GM23248 (cell line): ENCODE measurements at regions not wholly inside any gene's neighbourhood (a gene's known extent, or its start where the extent isn't known, plus 50 kb on each side); places are given as distances from the start of the nearest gene placed in this dataset.

ENCODE experiments used
- DNase-seq: peaks from one replicate; pipeline ENCODE4 v3.0.0-alpha.2; 2015
- H2AFZ ChIP-seq: fragments of 200-600 bp; sonication (generic); 2 replicates; pipeline ENCODE4 v1.6.1; 2016; ENCODE audit warnings: antibody characterized with exemption
- H3F3A ChIP-seq: fragments of 200-600 bp; sonication (generic); 2 replicates; pipeline ENCODE4 v1.6.1; 2016; ENCODE audit warnings: mild to moderate bottlenecking, antibody characterized with exemption, mixed run types; ENCODE audit not compliant: insufficient read depth
- H3K27ac ChIP-seq: fragments of 200-600 bp; sonication (generic); 2 replicates; pipeline ENCODE4 v1.5.1; 2016; ENCODE audit warnings: mild to moderate bottlenecking
- H3K27me3 ChIP-seq: fragments of 200-600 bp; sonication (generic); replicated peaks from 2 replicates; pipeline ENCODE4 v1.6.1; 2016; ENCODE audit warnings: mild to moderate bottlenecking; ENCODE audit not compliant: insufficient read depth
- H3K36me3 ChIP-seq: fragments of 200-600 bp; sonication (generic); 2 replicates; pipeline ENCODE4 v1.6.1; 2016; ENCODE audit warnings: low read depth, mild to moderate bottlenecking
- H3K4me1 ChIP-seq: fragments of 200-600 bp; sonication (generic); 2 replicates; pipeline ENCODE4 v1.6.1; 2016; ENCODE audit warnings: mild to moderate bottlenecking; ENCODE audit not compliant: insufficient read depth
- H3K4me2 ChIP-seq: fragments of 200-600 bp; sonication (generic); one replicate; pipeline ENCODE4 v1.6.1; 2016; ENCODE audit warnings: mild to moderate bottlenecking; ENCODE audit not compliant: unreplicated experiment
- H3K4me3 ChIP-seq: fragments of 200-600 bp; sonication (generic); 2 replicates; pipeline ENCODE4 v1.5.1; 2016; ENCODE audit warnings: mild to moderate bottlenecking
- H3K79me2 ChIP-seq: fragments of 200-600 bp; sonication (generic); 2 replicates; pipeline ENCODE4 v1.6.1; 2016; ENCODE audit warnings: mild to moderate bottlenecking; ENCODE audit not compliant: insufficient read depth
- H3K9ac ChIP-seq: fragments of 200-600 bp; sonication (generic); 2 replicates; pipeline ENCODE4 v1.6.1; 2016; ENCODE audit warnings: mild to moderate bottlenecking
- H3K9me2 ChIP-seq: fragments of 200-600 bp; sonication (generic); 2 replicates; pipeline ENCODE4 v1.6.1; 2016; ENCODE audit warnings: mixed run types, mild to moderate bottlenecking, moderate library complexity; ENCODE audit not compliant: insufficient read depth
- H3K9me3 ChIP-seq: fragments of 200-600 bp; sonication (generic); one replicate; pipeline ENCODE4 v1.6.1; 2017; ENCODE audit warnings: low read depth
- H4K20me1 ChIP-seq: fragments of 200-600 bp; sonication (generic); 2 replicates; pipeline ENCODE4 v1.6.0; 2016; ENCODE audit not compliant: insufficient read depth
- EZH2 ChIP-seq: fragments of 200-600 bp; sonication (generic); IDR thresholded peaks from 2 replicates; pipeline ENCODE4 v1.6.1; 2018; ENCODE audit warnings: antibody characterized with exemption, mild to moderate bottlenecking; ENCODE audit not compliant: insufficient read depth, poor library complexity, severe bottlenecking
- EZH2phosphoT487 ChIP-seq: fragments of 200-600 bp; sonication (generic); IDR thresholded peaks from 2 replicates; pipeline ENCODE4 v1.6.1; 2018; ENCODE audit warnings: antibody characterized with exemption, moderate library complexity, mild to moderate bottlenecking, low read depth; ENCODE audit not compliant: insufficient read depth
- WGBS, 2 experiments: methylation state at CpG; one replicate each; pipeline ENCODE4 v1.1.6; 2015 to 2017; ENCODE audit warnings: low lambda C conversion rate in 2 of 2, low coverage in 1 of 2; ENCODE audit errors: missing lambda C conversion rate in 2 of 2; 5-methylcytosine and 5-hydroxymethylcytosine counted together
- in situ Hi-C: fragments of 300-500 bp; cut with MboI; formaldehyde crosslinking; loops from 2 replicates; pipeline ENCODE4 v1.15.0; 2020

DNA sequence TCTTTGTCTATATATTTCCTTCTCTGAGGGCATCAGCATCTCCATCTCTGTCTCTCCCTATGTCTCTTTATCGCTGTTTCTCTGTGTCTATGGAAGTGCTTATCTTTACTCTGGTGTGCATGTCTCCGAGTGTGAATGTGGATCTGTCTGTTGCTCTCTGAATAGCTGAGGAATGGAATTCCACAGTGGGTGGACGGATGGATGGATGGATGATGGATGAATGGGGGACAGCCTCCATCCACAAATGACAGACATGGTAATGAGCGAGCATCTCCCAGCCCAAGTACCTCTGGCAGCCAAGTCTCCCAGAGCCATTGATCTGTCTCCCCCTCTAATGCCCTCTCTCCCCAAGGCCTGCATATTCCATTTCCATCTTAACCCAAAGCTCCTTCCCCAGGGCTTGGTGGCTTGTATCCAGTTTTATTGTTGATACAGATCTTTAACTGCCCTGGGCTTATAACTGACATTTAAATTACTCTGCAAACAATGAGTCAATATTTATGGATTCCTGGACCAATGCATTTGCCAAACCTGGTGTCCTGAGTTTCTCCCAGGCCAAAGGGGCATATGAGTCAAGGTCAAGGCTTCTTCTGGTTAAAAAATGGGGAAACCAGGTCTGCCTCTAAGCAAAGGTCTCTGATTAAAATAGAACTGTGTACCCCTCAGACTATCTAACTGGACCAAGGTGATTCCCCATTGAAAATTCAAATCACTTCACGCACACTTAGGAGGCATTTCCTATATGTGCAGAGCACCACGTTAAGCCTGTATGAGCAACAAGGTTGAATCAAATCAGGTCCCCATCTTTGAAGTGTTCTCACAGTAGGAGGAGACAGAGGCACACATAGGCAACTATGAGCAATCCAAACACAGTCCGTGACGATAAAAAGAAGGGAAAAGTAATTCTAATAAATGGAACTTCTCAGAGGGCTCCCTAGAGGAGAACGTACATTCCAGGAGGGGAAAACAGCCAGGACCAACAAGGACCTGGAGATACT lies 109.9 kb downstream of the TLE3 start:
- no peaks in the 10 kb centered on the region for H3K4me1 ChIP-seq
- no peak overlapping the region for H3K4me2 ChIP-seq
- TF ChIP-seq EZH2phosphoT487: no peak
- no peak for TF ChIP-seq EZH2
- H3K4me3 ChIP-seq: no peak overlapping the region
- H4K20me1 ChIP-seq: no peaks in the 10 kb centered on the region
- H3K9me3 ChIP-seq: no peaks in the 10 kb centered on the region
- no peaks in the 10 kb centered on the region for H3K9me2 ChIP-seq
- DNase-seq: no peak
- no peak overlapping the region for H2AFZ ChIP-seq
- no peaks in the 10 kb centered on the region for H3F3A ChIP-seq
- no peak overlapping the region for H3K9ac ChIP-seq
- 70 to 80% methylated on average over 9 of the region's 9 CpGs for WGBS, 2 experiments
- peaks cover 56% of the 10 kb centered on the region for H3K27me3 ChIP-seq
- in situ Hi-C loops: no loop called here
- no peaks in the 10 kb centered on the region for H3K79me2 ChIP-seq
- H3K27ac ChIP-seq: no peak overlapping the region
- no peaks in the 10 kb centered on the region for H3K36me3 ChIP-seq

DNA sequence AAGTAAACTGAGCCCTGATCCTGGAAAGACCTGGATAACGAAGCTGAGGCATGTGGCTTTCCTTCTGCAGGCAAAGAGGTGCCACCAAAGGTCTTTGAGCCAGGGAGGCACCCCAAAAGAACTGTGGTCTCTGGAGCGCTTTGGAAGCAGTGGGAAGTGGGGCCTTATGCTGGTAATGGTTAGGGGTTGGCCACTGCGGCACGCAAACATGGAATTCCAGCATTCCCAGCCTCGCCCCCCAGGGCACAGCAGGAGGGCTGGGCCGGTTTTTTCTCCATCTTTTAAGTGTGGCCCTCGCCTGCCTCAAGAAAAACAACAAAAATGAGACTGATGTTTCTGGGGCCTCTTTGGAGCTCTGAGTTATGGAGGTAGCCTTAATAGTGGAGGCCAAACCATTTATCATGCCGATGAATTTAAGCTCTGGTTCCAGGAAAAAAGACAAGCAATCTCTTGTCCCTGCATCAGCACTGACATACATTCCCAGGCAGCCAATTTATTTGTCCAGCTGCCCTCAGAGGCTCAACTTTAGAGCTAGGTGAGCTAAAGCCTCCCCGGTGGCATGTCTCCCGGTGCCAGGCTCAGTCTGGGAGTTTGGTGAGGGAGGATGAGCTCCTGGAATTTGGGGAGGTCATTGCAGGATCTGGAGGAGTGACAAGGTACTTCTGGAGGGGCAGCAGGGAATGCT lies 109.0 kb downstream of the TLE3 start:
- peaks cover 47% of the 10 kb centered on the region for H3K27me3 ChIP-seq
- H3K9me2 ChIP-seq: no peaks in the 10 kb centered on the region

DNA sequence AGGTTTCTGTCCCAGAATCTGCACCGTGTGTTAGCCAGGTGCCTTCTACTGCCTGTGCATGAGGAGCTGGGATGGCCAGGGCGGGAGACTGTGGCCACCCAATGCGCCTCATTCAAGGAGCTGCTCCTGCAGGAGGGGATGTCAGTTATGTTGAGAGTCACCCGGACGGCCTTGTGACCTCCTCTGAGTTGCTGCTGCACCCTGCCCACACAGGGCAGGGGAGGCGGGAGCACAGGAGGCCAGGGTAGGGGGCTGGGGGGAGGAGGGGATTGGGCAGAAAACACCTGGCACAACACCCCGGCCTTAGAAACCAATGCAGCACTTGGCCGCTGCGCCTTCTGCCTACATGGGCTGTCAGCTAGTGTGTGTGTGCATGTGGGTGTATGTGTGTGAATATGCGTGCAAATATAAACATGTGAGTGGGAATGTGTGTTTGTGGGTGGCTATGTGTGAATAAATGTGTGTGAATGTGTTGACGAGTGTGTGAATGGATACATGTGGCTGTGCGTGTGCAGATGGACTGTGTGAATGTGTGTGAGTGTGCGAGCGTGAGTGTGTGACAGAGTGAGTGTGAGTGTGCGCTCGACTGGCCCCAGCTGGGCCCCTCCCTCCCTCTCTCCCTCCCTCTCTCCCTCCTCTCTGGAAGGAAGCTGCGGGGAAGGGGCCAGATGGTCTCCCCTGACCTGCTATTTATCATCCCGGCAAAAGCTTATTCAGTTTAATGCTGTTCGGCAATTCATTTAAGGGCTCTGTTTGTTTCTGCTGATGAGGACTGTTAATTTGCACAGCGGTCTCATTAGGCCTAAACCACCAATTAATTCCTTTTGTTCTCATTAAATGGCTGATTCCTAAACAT lies 106.9 kb downstream of the TLE3 start:
- Histone ChIP-seq H3K79me2 (no peaks in the 10 kb centered on the region), H3K9me3 (no peaks in the 10 kb centered on the region), H3K9me2 (no peaks in the 10 kb centered on the region), H3K27ac (no peak overlapping the region), H2AFZ (no peak overlapping the region), H3F3A (no peaks in the 10 kb centered on the region), H3K27me3 (peaks cover 47% of the 10 kb centered on the region), H4K20me1 (no peaks in the 10 kb centered on the region), H3K36me3 (no peaks in the 10 kb centered on the region), H3K4me2 (no peak overlapping the region), H3K4me1 (no peaks in the 10 kb centered on the region), H3K9ac (no peak overlapping the region), H3K4me3 (no peak overlapping the region)
- WGBS, 2 experiments: 61 to 62% methylated on average over 17 to 20 of the region's 20 CpGs
- no peak for TF ChIP-seq EZH2
- no peak for DNase-seq
- in situ Hi-C loops: no loop called here

More for the DNA sequence above, 109.0 kb downstream of the TLE3 start:
- H3K4me2 ChIP-seq: no peak overlapping the region
- no peaks in the 10 kb centered on the region for H3K4me1 ChIP-seq
- H3K79me2 ChIP-seq: no peaks in the 10 kb centered on the region
- no peaks in the 10 kb centered on the region for H3F3A ChIP-seq
- H3K9ac ChIP-seq: no peak overlapping the region
- no peaks in the 10 kb centered on the region for H4K20me1 ChIP-seq
- in situ Hi-C loops: no loop called here
- DNase-seq: no peak
- 72 to 78% methylated on average over 10 of the region's 10 CpGs for WGBS, 2 experiments
- no peak for TF ChIP-seq EZH2phosphoT487
- no peak for TF ChIP-seq EZH2
- H3K36me3 ChIP-seq: no peaks in the 10 kb centered on the region
- H2AFZ ChIP-seq: no peak overlapping the region
- no peak overlapping the region for H3K27ac ChIP-seq
- H3K4me3 ChIP-seq: no peak overlapping the region
- H3K9me3 ChIP-seq: no peaks in the 10 kb centered on the region

DNA sequence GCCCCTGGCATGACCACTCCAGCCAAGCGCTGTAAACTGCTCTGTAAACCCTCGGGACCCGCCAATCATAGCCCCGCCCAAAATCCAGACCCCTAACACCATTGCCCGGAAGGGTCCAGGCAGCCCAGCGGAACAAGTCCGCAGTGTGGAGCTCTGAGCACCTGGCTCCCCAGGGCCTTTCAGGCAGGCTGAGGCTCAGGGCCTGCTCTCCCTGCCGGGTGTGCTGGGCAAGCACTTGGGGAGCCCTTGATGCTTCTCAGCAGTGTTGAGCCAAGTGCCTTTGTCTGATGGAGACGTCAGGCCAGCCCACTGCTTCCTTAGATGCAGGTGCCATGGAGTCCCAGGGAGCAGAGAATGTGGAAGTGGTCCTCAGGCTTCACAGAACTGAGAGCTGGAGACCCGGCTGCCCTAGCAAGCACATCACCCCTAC lies 106.2 kb downstream of the TLE3 start:
- Histone ChIP-seq H3K9me3 (no peaks in the 10 kb centered on the region), H3K4me2 (no peak overlapping the region), H3K27ac (no peak overlapping the region), H3K79me2 (no peaks in the 10 kb centered on the region), H3F3A (no peaks in the 10 kb centered on the region), H3K9ac (no peak overlapping the region), H4K20me1 (no peaks in the 10 kb centered on the region), H3K36me3 (no peaks in the 10 kb centered on the region), H3K27me3 (peaks cover 46% of the 10 kb centered on the region), H2AFZ (no peak overlapping the region), H3K4me3 (no peak overlapping the region), H3K9me2 (no peaks in the 10 kb centered on the region), H3K4me1 (no peaks in the 10 kb centered on the region)
- 82 to 88% methylated on average over 8 of the region's 10 CpGs for WGBS, 2 experiments
- in situ Hi-C loops: no loop called here
- no peak for TF ChIP-seq EZH2
- no peak for TF ChIP-seq EZH2phosphoT487
- DNase-seq: no peak
